Loucy (cell line): ENCODE measurements at regions not wholly inside any gene's neighbourhood (a gene's known extent, or its start where the extent isn't known, plus 50 kb on each side); places are given as distances from the start of the nearest gene placed in this dataset.

Experiments
- H2AFZ ChIP-seq: fragments of 200-600 bp; sonication (generic); 2 replicates; pipeline ENCODE4 v1.6.0; 2016; ENCODE audit warnings: antibody characterized with exemption, mild to moderate bottlenecking, low read length, moderate library complexity
- H3F3A ChIP-seq: fragments of 200-600 bp; 2 replicates; pipeline ENCODE4 v1.6.0; 2016; ENCODE audit warnings: antibody characterized with exemption, low read depth, mild to moderate bottlenecking
- H3K27me3 ChIP-seq: fragments of 200-600 bp; sonication (generic); 2 replicates; pipeline ENCODE4 v1.6.1; 2014; ENCODE audit warnings: low read length, mild to moderate bottlenecking; ENCODE audit not compliant: insufficient read depth, poor library complexity, severe bottlenecking
- H3K36me3 ChIP-seq: fragments of 200-600 bp; sonication (generic); 2 replicates; pipeline ENCODE4 v1.6.1; 2016; ENCODE audit warnings: low read length; ENCODE audit not compliant: insufficient read depth
- H3K4me1 ChIP-seq: fragments of 200-600 bp; sonication (generic); 2 replicates; pipeline ENCODE4 v1.5.1; 2014; ENCODE audit warnings: low read length, mild to moderate bottlenecking; ENCODE audit not compliant: insufficient read depth, poor library complexity, severe bottlenecking
- H3K4me2 ChIP-seq: fragments of 200-600 bp; sonication (generic); 2 replicates; pipeline ENCODE4 v1.6.0; 2014; ENCODE audit warnings: antibody characterized with exemption, low read length, low read depth, mild to moderate bottlenecking; ENCODE audit not compliant: poor library complexity, severe bottlenecking
- H3K4me3 ChIP-seq: fragments of 200-600 bp; sonication (generic); 2 replicates; pipeline ENCODE4 v1.5.1; 2014; ENCODE audit warnings: low read length, mild to moderate bottlenecking, mixed read lengths; ENCODE audit not compliant: poor library complexity, severe bottlenecking
- H3K79me2 ChIP-seq: fragments of 200-600 bp; sonication (generic); 2 replicates; pipeline ENCODE4 v1.6.1; 2014; ENCODE audit warnings: low read length; ENCODE audit not compliant: insufficient read depth
- H3K9ac ChIP-seq: fragments of 200-600 bp; sonication (generic); 2 replicates; pipeline ENCODE4 v1.6.0; 2014; ENCODE audit warnings: mild to moderate bottlenecking, low read depth, low read length, moderate library complexity; ENCODE audit not compliant: poor library complexity, severe bottlenecking
- H3K9me2 ChIP-seq: fragments of 200-600 bp; sonication (generic); replicated peaks from 2 replicates; pipeline ENCODE4 v1.6.1; 2016; ENCODE audit warnings: low read depth, low read length, mixed read lengths
- H3K9me3 ChIP-seq: fragments of 200-600 bp; sonication (generic); 2 replicates; pipeline ENCODE4 v1.6.1; 2014; ENCODE audit warnings: mild to moderate bottlenecking, antibody characterized with exemption, low read length, low read depth; ENCODE audit not compliant: insufficient read depth
- H4K20me1 ChIP-seq: fragments of 200-600 bp; sonication (generic); 2 replicates; pipeline ENCODE4 v1.6.0; 2014; ENCODE audit warnings: antibody characterized with exemption, low read length, mild to moderate bottlenecking; ENCODE audit not compliant: insufficient read depth, poor library complexity, severe bottlenecking
- CTCF ChIP-seq: fragments of 200-600 bp; sonication (generic); conservative IDR thresholded peaks from 2 replicates; pipeline ENCODE4 v1.5.1; 2014; ENCODE audit warnings: mild to moderate bottlenecking, antibody characterized with exemption, low read length
- EZH2phosphoT487 ChIP-seq: fragments of 200-600 bp; IDR thresholded peaks from 2 replicates; pipeline ENCODE4 v1.6.1; 2018; ENCODE audit warnings: antibody characterized with exemption, mild to moderate bottlenecking, moderate library complexity, borderline replicate concordance

DNA sequence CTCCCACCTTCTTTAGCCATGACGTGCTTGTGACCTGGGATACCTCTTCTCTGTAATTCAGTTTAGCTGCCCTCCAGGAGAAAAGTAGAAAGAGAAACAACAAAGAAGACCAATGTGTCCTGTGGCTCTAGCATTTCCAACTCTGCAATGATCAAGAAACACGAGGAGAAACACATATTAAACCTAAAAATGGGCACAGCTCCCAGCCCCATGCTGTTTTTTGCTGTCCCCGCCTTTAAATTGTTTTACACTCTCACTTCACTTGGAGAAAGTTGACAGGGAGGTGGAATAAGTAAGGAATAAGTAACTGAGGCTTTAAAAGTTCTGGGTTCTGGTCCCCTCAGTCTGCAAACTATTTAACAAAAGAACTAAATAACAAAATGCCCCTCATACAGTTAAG lies 390.6 kb downstream of the TNS1 start:
- no peaks in the 10 kb centered on the region for H3F3A ChIP-seq
- no peak overlapping the region for H3K9ac ChIP-seq
- no peak overlapping the region for H2AFZ ChIP-seq
- H3K79me2 ChIP-seq: no peaks in the 10 kb centered on the region
- TF ChIP-seq EZH2phosphoT487: no peak
- no peak for TF ChIP-seq CTCF
- H3K4me2 ChIP-seq: no peak overlapping the region
- no peaks in the 10 kb centered on the region for H3K27me3 ChIP-seq
- H3K9me3 ChIP-seq: no peaks in the 10 kb centered on the region
- H3K4me3 ChIP-seq: no peak overlapping the region
- H3K9me2 ChIP-seq: no peaks in the 10 kb centered on the region
- H4K20me1 ChIP-seq: no peaks in the 10 kb centered on the region
- H3K4me1 ChIP-seq: peaks cover 24% of the 10 kb centered on the region
- no peaks in the 10 kb centered on the region for H3K36me3 ChIP-seq

- H3K4me3 ChIP-seq: no peak overlapping the region
- H3K4me2 ChIP-seq: no peak overlapping the region
- no peaks in the 10 kb centered on the region for H3K9me2 ChIP-seq
- no peaks in the 10 kb centered on the region for H3F3A ChIP-seq
- H3K4me1 ChIP-seq: peaks cover 29% of the 10 kb centered on the region
- H3K79me2 ChIP-seq: no peaks in the 10 kb centered on the region
- H3K27me3 ChIP-seq: no peaks in the 10 kb centered on the region
- no peak overlapping the region for H2AFZ ChIP-seq
- H3K9ac ChIP-seq: no peak overlapping the region
- TF ChIP-seq CTCF: no peak
- TF ChIP-seq EZH2phosphoT487: no peak
- H3K36me3 ChIP-seq: no peaks in the 10 kb centered on the region
- no peaks in the 10 kb centered on the region for H3K9me3 ChIP-seq
- no peaks in the 10 kb centered on the region for H4K20me1 ChIP-seq
These were observed 391.1 kb downstream of the TNS1 start for GRCh38 chr2:217611626-217612127.

GRCh38 chr2:217611056-217611455 lies 391.7 kb downstream of the TNS1 start:
- no peaks in the 10 kb centered on the region for H3F3A ChIP-seq
- no peak overlapping the region for H3K9ac ChIP-seq
- H3K4me2 ChIP-seq: no peak overlapping the region
- no peaks in the 10 kb centered on the region for H3K9me2 ChIP-seq
- TF ChIP-seq EZH2phosphoT487: no peak
- TF ChIP-seq CTCF: no peak
- H3K79me2 ChIP-seq: no peaks in the 10 kb centered on the region
- H3K4me3 ChIP-seq: no peak overlapping the region
- no peaks in the 10 kb centered on the region for H3K9me3 ChIP-seq
- H3K27me3 ChIP-seq: no peaks in the 10 kb centered on the region
- H3K4me1 ChIP-seq: peaks cover 35% of the 10 kb centered on the region
- no peaks in the 10 kb centered on the region for H3K36me3 ChIP-seq
- H4K20me1 ChIP-seq: no peaks in the 10 kb centered on the region
- H2AFZ ChIP-seq: no peak overlapping the region
